HepG2 (cell line): ENCODE measurements at regions not wholly inside any gene's neighbourhood (a gene's known extent, or its start where the extent isn't known, plus 50 kb on each side); places are given as distances from the start of the nearest gene placed in this dataset.

Experiments
- NR3C1 ChIP-seq: sonication (generic); formaldehyde crosslinking; IDR thresholded peaks from 2 replicates; pipeline ENCODE4 v1.4.0; 2020; ENCODE audit warnings: missing genetic modification reagents
- PHF21A ChIP-seq: sonication (generic); formaldehyde crosslinking; IDR thresholded peaks from 2 replicates; pipeline ENCODE4 v1.5.0; 2020; ENCODE audit warnings: mild to moderate bottlenecking, missing genetic modification reagents
- PHF5A ChIP-seq: IDR thresholded peaks from one replicate; pipeline ENCODE4 v1.6.1; 2018; ENCODE audit warnings: low read depth, missing genetic modification reagents; ENCODE audit not compliant: unreplicated experiment
- RBM39 ChIP-seq: fragments of 200-400 bp; formaldehyde crosslinking; IDR thresholded peaks from one replicate; pipeline ENCODE4 v1.6.1; 2018; ENCODE audit warnings: antibody characterized with exemption, mild to moderate bottlenecking, low read depth, low read length; ENCODE audit not compliant: poor library complexity, severe bottlenecking
- ZMAT3 ChIP-seq: sonication (generic); formaldehyde crosslinking; conservative IDR thresholded peaks from 2 replicates; pipeline ENCODE4 v1.7.0; 2021; ENCODE audit warnings: missing genetic modification reagents
- ZNF431 ChIP-seq: sonication (generic); formaldehyde crosslinking; IDR thresholded peaks from 2 replicates; pipeline ENCODE4 v1.9.0; 2022; ENCODE audit warnings: missing genetic modification reagents, low read depth, mild to moderate bottlenecking, borderline replicate concordance
- ZNF550 ChIP-seq: sonication (generic); formaldehyde crosslinking; IDR thresholded peaks from 2 replicates; pipeline ENCODE4 v1.4.0; 2020; ENCODE audit warnings: mild to moderate bottlenecking, missing genetic modification reagents, borderline replicate concordance
- ZNF747 ChIP-seq: sonication (generic); formaldehyde crosslinking; IDR thresholded peaks from 2 replicates; pipeline ENCODE4 v1.8.1; 2023; ENCODE audit warnings: missing genetic modification reagents, mild to moderate bottlenecking, borderline replicate concordance
- TF ChIP-seq, protein P1 (sequence below): sonication (generic); formaldehyde crosslinking; IDR thresholded peaks from 2 replicates; pipeline ENCODE4 v1.5.0; 2020; ENCODE audit warnings: mild to moderate bottlenecking, missing genetic modification reagents, borderline replicate concordance
- TF ChIP-seq, protein P2 (sequence below): sonication (generic); formaldehyde crosslinking; IDR thresholded peaks from 2 replicates; pipeline ENCODE4 v1.9.0; 2021; ENCODE audit warnings: missing genetic modification reagents, mild to moderate bottlenecking, borderline replicate concordance
- TF ChIP-seq, protein P3 (sequence below): sonication (generic); formaldehyde crosslinking; IDR thresholded peaks from 2 replicates; pipeline ENCODE4 v1.8.1; 2023; ENCODE audit warnings: mild to moderate bottlenecking, missing genetic modification reagents
- TF ChIP-seq, protein P4 (sequence below): sonication (generic); formaldehyde crosslinking; IDR thresholded peaks from 2 replicates; pipeline ENCODE4 v1.8.1; 2023; ENCODE audit warnings: missing genetic modification reagents, inconsistent platforms, borderline replicate concordance
- TF ChIP-seq, protein P5 (sequence below): sonication (generic); formaldehyde crosslinking; IDR thresholded peaks from 2 replicates; pipeline ENCODE4 v1.4.0; 2020; ENCODE audit warnings: low read depth, missing genetic modification reagents

DNA sequence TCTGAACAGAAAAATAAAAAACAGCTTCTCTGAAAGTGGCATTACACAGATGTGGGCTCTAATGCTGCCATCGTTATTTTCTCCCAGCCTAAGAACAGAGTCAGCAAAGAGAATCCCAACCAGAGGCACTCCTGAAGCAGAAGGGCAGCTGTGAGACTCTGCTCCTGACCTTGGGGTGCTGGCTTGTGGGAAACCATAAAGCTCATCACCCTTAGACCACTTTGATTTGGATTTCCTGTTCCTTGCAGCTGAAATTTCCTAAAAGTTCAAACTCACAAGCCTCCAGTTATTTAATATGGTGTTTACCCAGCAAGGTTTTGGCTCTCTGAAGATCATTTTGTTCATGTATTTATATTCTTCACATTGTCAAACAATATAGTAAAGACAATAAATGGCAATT, 814.8 kb downstream of the TNS3 start (continued):
- TF ChIP-seq, protein P1, sequence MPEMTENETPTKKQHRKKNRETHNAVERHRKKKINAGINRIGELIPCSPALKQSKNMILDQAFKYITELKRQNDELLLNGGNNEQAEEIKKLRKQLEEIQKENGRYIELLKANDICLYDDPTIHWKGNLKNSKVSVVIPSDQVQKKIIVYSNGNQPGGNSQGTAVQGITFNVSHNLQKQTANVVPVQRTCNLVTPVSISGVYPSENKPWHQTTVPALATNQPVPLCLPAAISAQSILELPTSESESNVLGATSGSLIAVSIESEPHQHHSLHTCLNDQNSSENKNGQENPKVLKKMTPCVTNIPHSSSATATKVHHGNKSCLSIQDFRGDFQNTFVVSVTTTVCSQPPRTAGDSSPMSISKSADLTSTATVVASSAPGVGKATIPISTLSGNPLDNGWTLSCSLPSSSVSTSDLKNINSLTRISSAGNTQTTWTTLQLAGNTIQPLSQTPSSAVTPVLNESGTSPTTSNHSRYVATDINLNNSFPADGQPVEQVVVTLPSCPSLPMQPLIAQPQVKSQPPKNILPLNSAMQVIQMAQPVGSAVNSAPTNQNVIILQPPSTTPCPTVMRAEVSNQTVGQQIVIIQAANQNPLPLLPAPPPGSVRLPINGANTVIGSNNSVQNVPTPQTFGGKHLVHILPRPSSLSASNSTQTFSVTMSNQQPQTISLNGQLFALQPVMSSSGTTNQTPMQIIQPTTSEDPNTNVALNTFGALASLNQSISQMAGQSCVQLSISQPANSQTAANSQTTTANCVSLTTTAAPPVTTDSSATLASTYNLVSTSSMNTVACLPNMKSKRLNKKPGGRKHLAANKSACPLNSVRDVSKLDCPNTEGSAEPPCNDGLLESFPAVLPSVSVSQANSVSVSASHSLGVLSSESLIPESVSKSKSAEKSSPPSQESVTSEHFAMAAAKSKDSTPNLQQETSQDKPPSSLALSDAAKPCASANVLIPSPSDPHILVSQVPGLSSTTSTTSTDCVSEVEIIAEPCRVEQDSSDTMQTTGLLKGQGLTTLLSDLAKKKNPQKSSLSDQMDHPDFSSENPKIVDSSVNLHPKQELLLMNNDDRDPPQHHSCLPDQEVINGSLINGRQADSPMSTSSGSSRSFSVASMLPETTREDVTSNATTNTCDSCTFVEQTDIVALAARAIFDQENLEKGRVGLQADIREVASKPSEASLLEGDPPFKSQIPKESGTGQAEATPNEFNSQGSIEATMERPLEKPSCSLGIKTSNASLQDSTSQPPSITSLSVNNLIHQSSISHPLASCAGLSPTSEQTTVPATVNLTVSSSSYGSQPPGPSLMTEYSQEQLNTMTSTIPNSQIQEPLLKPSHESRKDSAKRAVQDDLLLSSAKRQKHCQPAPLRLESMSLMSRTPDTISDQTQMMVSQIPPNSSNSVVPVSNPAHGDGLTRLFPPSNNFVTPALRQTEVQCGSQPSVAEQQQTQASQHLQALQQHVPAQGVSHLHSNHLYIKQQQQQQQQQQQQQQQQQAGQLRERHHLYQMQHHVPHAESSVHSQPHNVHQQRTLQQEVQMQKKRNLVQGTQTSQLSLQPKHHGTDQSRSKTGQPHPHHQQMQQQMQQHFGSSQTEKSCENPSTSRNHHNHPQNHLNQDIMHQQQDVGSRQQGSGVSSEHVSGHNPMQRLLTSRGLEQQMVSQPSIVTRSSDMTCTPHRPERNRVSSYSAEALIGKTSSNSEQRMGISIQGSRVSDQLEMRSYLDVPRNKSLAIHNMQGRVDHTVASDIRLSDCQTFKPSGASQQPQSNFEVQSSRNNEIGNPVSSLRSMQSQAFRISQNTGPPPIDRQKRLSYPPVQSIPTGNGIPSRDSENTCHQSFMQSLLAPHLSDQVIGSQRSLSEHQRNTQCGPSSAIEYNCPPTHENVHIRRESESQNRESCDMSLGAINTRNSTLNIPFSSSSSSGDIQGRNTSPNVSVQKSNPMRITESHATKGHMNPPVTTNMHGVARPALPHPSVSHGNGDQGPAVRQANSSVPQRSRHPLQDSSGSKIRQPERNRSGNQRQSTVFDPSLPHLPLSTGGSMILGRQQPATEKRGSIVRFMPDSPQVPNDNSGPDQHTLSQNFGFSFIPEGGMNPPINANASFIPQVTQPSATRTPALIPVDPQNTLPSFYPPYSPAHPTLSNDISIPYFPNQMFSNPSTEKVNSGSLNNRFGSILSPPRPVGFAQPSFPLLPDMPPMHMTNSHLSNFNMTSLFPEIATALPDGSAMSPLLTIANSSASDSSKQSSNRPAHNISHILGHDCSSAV (CRISPR knock-in tag), result no peak
- no peak for TF ChIP-seq PHF5A
- TF ChIP-seq, protein P2, sequence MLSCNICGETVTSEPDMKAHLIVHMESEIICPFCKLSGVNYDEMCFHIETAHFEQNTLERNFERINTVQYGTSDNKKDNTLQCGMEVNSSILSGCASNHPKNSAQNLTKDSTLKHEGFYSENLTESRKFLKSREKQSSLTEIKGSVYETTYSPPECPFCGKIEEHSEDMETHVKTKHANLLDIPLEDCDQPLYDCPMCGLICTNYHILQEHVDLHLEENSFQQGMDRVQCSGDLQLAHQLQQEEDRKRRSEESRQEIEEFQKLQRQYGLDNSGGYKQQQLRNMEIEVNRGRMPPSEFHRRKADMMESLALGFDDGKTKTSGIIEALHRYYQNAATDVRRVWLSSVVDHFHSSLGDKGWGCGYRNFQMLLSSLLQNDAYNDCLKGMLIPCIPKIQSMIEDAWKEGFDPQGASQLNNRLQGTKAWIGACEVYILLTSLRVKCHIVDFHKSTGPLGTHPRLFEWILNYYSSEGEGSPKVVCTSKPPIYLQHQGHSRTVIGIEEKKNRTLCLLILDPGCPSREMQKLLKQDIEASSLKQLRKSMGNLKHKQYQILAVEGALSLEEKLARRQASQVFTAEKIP, result no peak
- no peak for TF ChIP-seq ZNF431
- TF ChIP-seq, protein P3, sequence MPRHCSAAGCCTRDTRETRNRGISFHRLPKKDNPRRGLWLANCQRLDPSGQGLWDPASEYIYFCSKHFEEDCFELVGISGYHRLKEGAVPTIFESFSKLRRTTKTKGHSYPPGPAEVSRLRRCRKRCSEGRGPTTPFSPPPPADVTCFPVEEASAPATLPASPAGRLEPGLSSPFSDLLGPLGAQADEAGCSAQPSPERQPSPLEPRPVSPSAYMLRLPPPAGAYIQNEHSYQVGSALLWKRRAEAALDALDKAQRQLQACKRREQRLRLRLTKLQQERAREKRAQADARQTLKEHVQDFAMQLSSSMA (CRISPR knock-in tag), result no peak
- TF ChIP-seq ZNF747 (CRISPR knock-in tag), result no peak
- no peak for TF ChIP-seq NR3C1 (CRISPR knock-in tag)
- no peak for TF ChIP-seq ZMAT3
- TF ChIP-seq RBM39, result no peak
- TF ChIP-seq ZNF550, result no peak
- no peak for TF ChIP-seq PHF21A (CRISPR knock-in tag)
- TF ChIP-seq, protein P4, sequence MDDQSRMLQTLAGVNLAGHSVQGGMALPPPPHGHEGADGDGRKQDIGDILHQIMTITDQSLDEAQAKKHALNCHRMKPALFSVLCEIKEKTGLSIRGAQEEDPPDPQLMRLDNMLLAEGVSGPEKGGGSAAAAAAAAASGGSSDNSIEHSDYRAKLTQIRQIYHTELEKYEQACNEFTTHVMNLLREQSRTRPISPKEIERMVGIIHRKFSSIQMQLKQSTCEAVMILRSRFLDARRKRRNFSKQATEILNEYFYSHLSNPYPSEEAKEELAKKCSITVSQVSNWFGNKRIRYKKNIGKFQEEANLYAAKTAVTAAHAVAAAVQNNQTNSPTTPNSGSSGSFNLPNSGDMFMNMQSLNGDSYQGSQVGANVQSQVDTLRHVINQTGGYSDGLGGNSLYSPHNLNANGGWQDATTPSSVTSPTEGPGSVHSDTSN (CRISPR knock-in tag), result no peak
- TF ChIP-seq, protein P5, sequence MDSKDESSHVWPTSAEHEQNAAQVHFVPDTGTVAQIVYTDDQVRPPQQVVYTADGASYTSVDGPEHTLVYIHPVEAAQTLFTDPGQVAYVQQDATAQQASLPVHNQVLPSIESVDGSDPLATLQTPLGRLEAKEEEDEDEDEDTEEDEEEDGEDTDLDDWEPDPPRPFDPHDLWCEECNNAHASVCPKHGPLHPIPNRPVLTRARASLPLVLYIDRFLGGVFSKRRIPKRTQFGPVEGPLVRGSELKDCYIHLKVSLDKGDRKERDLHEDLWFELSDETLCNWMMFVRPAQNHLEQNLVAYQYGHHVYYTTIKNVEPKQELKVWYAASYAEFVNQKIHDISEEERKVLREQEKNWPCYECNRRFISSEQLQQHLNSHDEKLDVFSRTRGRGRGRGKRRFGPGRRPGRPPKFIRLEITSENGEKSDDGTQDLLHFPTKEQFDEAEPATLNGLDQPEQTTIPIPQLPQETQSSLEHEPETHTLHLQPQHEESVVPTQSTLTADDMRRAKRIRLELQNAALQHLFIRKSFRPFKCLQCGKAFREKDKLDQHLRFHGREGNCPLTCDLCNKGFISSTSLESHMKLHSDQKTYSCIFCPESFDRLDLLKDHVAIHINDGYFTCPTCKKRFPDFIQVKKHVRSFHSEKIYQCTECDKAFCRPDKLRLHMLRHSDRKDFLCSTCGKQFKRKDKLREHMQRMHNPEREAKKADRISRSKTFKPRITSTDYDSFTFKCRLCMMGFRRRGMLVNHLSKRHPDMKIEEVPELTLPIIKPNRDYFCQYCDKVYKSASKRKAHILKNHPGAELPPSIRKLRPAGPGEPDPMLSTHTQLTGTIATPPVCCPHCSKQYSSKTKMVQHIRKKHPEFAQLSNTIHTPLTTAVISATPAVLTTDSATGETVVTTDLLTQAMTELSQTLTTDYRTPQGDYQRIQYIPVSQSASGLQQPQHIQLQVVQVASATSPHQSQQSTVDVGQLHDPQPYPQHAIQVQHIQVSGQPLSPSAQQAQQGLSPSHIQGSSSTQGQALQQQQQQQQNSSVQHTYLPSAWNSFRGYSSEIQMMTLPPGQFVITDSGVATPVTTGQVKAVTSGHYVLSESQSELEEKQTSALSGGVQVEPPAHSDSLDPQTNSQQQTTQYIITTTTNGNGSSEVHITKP (CRISPR knock-in tag), result no peak
